NCI-H2029 (cell line): ENCODE measurements at regions not wholly inside any gene's neighbourhood (a gene's known extent, or its start where the extent isn't known, plus 50 kb on each side); places are given as distances from the start of the nearest gene placed in this dataset.
A peak's percentile ranks its signal among the peaks of the same experiment; 100 is the strongest.

Experiments
- DNase-seq: peaks from one replicate; lab custom pipeline; 2025; lab: John Stamatoyannopoulos, UW

DNA sequence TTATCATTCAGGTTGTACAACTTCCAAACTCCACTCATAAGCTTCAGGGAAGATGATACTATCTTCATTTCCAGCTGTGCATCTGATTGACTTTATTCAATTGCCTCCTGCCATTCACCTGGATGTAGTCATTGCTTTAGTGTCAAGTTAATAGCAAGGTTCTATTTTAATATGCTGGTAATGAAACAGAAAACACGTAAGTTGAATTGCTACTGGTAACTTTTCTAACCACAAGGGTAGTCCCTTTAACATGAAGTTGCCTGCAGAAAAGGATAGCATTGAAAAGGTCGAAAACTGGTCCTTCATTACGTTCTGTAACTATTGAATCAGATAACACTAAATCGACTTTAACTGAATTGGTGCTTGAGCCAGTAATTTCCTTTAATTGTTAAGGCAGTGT is 459.4 kb upstream of the CDH6 start:
- no peak for DNase-seq

DNA sequence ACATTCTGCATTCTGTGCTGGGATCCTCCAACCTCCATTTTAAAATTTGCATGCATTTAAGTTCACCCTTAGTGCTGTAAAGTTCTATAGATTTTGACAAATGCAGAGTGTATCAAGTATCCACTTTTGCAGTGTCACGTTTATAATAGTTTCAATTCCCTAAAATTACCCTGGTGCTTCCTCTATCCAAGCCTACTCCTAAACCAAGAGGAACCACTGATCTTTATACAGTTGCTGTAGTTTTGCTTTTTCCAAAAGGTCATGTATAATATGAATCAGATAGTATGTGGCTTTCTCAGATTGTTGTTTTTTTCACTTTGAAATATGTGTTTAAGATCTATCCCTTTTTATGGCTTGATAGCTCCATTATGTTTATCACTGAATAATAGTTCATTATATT is 468.4 kb upstream of the CDH6 start:
- DNase-seq, result no peak

DNA sequence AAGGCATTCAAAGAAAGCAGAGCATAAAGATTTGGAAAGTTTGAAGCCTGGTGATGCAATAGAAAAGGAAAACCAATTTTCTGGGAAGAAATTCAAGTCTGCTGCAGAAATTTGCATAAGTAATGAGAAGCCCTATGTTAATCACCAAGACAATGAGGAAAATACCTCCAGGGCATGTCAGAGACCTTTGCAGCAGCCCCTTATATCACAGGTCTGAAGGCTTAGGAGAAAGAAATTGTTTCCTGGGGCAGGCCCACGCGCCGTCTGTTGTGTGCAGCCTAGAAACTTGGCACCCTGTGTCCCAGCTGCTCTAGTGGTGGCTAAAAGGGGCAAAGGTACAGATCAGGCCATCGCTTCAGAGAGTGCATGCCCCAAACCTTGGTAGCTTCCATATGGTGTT is 495.3 kb upstream of the CDH6 start:
- DNase-seq, result no peak

DNA sequence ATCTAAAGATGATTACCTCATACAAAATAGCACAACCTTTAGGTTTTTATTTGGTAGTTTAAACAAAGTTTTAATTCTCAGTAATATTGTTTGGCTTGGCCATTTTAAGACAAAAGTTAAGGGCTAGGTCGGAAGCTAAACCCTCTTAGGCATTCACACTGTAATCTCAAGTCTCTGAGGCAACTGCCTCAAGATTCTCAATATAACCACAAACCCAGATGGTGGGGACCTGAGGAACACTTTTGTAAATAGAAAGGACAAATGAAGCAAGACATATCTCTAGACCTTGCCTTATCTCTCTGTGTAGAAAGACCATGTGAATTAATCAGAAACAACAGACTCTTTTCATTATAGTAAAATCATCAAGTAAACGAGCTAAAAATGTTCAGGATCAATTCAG is 500.2 kb upstream of the CDH6 start:
- no peak for DNase-seq

DNA sequence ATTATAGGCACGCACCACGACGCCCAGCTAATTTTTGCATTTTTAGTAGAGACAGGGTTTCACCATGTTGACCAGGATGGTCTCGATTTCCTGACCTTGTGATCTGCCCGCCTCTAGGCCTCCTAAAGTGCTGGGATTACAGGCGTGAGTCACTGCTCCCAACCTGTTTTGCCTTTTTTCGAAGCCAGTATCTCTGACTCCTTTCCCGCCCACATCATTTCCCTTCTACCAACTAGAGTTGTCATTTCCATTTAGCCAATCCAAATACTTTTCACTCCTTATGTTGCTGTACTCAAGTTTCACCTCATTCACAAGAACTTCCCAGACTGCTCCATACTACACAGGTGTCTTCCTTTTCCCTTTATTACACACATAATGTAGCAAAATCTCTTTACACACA is 502.6 kb upstream of the CDH6 start:
- DNase-seq, result no peak

DNA sequence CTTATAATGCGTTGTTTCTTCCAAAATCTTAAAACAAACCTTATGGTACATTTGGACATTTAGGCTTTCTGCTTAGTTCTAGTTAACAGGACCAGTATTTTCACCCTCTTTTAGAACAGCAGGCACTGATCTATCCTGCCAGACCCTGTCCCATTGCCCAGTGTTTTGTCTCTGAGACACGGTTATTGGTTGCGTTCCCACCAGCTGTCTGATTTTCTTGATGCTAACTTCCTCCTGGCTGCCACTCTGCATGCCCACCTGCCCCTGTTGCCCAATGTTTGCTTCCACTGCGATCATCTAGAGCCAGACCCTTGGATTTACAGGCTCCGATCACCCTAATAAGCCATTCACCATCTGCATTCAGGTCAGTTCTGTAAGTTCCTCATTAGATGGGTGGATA is 506.0 kb upstream of the CDH6 start:
- no peak for DNase-seq

DNA sequence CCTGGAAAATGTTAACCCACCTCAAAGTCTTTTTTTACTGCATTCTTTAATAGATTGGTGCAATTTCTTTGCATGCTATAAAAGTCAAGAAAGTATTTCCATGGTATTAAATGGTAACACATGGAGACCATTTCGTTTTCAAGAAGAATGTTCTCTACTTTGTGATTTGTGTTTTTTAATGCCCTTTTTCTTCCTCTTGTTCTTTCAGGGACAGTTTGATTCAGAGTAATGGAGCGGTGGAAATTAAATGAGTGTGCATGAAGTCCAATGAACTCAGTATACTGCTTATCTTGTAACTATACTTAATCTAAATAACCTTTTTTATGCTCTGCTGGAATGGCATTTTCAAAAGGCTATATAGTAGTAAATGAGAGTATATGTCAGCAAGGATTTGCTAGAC is 507.0 kb upstream of the CDH6 start:
- no peak for DNase-seq

DNA sequence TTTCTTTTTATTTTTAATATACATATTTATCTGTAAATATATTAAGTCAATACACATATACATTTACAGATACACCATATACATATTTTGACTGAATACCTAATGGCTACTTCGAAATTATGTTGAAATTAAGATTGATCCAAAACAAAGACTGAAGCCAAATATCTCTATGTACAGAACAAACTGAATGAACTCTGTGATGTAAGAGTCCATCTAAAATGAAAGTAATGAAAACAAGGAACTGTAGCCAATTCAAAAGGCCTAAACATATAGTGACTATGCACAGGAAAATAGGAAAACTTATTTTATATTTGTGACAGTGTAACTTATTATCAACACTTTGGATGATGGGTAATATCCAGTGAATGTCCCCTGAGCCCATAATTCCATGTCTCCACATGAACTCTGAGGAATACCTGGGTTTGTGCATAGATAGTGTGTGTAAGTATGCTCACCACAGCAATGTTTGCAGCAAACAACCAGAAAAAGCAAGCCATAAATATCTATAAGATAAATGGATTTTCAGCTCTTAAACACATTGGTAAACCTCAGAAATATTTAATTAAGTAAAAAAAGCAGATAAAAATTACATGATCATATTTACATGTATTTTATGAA is 517.2 kb upstream of the CDH6 start:
- DNase-seq, result no peak

DNA sequence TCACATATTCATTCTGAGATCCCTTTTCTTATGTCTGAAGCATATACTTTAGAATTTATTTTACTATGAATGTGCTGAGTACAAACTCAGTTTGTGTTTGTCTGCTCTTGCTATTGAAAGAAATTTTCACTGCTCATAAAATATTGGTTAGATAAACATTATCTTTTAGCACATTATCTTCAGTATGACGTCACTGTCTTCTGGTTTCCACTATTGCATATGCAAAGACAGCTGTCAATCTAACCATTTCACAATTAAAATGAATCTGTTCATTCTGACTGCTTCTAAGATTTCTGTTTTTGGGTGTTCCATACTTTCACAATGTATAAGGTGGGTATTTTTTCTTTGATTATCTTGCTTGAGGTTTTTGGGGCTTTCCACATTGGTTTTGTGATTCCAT is 526.2 kb upstream of the CDH6 start:
- DNase-seq, result no peak

DNA sequence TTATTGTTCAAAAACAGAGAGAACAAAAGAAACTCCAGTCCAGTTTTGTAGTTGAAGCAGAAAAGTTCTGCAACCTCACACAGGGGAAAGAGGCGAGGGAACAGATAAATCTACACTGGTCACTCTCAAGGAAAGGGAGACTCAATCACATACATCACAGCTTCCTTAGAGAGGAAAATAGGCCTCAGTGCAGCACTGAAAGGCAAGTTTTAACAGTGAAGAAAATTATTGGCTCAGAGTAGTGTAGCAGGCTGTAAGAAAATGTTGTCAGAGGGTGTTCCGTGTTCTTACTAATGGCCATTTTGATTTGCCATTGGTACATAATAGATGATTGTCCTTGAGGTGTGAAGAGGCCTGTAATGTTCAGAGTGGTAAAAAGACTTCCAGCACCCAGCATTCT is 530.0 kb upstream of the CDH6 start:
- DNase-seq, result no peak

DNA sequence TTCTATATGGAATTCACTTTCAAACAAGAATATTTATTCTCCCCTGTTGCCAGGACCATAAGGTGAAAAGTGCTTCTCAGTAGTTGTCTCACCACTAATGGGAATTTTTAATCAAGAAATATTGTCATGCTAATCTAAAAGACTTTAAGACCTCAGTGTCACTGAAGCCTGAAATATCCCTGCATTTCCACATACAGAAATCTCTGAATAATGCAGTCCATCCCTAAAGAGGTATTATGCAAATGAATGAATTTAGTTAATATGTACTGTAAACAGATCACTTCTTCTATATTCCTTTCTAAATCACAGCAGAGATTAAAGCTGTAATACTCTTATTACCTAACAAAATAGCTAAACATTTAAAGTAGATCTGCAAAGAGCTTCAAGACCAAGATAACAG is 531.1 kb upstream of the CDH6 start:
- no peak for DNase-seq

DNA sequence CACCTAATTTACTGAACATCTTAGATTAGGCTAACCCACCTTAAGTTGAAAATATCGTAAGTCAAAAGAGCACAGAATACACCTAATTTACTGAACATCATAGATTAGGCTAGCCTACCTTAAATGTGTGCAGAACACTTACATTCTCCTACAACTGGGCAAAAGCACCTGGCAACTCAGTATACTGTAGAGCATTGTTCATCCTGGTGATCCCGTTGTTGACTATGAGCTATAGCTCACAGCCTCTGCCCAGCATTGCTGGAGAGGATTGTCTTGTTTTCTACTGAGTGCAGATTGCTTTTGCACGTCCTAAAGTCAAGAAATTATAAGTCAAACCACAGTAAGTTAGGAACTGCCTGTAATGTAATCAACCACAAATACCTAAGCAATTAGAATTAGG is 531.8 kb upstream of the CDH6 start:
- DNase-seq, result no peak

DNA sequence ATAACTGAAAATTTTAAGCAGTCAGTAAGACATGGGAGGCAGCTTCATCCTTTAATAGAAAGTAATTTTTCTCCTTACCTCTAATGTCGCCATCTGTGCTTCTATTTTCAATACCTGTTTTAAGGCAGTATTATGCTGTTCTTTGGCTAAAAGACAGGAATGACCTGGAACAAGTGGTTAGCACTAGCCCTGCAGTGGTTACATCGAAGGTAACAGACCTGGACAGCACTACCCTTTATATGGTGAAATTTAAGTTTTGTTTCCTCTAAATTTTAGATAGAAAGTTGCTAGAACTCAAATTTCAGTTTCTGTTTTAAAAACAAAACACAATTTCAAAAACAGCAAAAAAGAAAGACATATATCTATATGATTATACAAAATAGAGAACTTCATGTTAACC is 534.1 kb upstream of the CDH6 start:
- no peak for DNase-seq

DNA sequence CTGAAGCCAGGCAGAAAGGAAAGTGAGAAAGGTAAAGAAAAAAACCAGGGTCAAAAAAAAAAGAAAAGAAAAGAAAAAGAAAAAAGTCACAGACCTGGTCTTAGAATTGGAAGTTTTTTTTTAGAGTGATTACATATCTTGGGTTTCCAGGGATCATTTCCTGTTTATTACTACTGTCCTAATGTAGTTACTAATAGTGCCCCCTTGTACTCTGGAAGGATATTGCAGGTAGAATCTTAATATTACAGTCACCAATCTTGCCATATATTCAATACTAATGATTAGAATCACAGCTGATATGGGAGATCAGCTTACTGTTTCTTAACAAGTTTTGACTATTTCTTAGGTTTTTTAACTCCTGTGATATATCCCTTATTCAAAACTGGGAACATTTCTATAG is 543.2 kb upstream of the CDH6 start:
- DNase-seq, result no peak

DNA sequence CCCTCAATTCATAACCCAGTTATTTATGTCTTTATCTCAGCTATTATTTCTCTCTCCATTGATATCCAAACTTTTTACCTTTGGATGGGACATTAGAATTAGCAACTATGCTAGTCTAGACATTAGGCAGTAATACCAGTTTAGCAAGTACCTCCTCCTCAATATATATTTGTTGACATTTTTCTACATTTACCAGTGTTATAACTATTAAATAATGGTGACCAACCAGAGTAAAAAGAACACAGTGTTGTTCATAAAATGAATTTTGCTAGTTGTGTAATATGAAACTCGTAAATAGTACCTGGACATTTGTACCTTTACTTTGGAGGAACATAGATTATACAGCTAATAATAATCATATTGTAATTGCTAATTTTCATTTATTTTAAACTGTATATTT is 554.6 kb upstream of the CDH6 start:
- DNase-seq, result no peak

DNA sequence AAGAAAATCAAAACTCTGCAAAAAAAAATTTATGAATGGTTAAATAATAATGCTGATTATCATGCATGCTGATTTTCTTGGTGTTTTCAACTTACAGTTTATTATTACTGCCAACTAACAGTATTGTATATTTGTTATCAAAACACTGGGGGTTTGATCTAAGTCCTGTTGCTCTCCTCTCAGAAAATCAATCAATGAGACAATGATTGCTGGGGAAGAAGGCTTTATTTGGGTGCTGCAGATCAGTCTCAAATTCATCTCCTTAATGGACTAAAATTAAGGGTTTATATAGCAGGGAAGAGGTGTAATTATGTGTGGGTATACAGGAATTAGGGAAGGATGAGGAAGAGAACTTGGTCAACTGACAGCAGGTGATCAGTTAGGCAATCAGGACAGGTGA is 565.5 kb upstream of the CDH6 start:
- DNase-seq, result no peak

DNA sequence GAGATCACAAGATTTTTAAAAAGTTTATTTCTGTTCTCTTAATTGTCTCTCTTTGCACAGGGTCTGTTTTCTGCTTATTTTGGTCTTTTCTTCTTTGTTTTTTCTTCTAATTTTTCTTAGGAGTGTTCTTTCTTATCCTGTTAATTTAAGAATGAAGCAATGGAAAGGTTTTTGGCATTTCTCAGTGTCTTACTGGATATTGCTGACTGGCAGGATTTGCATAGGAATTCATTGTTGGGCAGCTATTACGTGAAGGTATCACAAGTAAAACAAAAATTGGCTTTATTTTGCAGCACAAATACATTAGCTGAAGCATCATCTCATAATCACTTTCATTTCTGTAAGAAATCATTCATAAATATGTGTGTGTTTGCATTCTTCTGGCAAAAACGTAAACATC is 566.9 kb upstream of the CDH6 start:
- DNase-seq, result no peak

DNA sequence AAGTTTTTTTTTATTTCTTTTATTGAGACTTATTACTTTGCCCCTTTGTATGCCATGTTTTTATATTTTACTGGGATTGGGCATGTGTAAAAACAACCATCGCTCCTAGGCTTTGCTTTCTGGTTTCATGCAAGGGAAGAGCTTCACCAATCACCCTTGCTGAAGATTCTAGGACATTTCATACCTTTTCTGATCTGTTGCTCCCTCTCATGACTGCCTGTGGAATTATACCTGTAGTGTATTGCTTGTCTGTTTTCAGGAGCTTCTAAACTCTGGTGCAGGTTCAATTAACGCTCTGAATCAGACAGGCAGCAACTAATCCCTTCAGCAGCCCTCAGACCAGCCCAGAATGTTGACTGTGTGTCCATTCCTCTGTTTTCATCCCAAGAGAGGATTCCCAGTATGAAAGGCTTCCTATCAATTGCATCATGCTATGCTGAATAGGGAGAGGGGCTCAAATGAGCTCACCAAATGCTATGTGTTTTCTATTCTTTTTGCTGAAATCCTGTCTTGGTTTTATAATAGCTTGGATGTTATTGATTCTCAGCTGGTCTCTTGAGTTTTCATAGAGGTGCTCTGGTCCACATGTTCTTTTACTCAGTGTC is 572.9 kb upstream of the CDH6 start:
- DNase-seq, result no peak

DNA sequence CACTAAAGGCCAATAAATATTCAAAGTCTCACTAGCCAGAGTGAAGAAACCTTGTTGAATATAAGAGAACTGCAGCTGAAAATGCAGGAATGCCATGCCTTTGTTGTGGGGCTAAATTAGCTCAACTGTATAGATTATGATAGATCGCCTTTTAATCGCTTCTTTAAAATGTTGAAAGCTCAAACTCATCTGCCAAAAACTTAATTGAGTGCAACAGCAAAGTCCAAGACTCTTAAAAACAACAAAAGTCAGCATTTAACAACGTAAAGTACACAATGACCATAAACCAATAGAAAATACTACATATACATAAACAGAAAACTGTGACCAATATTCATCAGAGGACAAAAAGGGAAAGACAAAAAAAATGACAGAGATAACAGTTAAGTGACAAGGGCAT is 585.0 kb upstream of the CDH6 start:
- no peak for DNase-seq

DNA sequence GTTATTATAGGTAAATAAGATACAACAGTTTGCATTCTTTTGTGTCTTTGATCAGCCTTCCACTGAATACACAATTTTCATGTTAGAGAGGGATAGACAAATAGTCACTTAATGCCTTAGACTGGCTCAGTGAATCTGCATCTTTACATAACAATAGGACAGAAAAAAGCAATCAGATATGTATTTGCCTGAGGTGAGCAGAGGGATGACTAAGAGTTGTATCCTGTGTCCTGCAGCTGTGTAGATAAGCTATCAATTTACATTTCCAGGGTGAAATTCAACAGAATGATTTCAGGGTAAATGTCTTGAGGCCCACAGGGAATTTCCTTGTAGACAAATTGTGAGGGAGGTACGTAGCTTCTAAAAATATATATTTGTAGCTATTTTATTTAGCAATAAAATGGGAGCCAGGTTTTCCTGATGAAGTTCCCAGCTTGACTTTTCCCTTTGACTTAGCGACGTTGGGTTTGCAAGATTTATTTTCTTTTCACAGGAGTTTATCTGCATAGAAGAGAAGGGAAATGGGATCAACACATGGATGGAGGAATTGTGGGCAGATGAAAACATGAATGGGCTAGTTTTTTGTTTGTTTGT is 586.1 kb upstream of the CDH6 start:
- peak; percentile 76 for DNase-seq

DNA sequence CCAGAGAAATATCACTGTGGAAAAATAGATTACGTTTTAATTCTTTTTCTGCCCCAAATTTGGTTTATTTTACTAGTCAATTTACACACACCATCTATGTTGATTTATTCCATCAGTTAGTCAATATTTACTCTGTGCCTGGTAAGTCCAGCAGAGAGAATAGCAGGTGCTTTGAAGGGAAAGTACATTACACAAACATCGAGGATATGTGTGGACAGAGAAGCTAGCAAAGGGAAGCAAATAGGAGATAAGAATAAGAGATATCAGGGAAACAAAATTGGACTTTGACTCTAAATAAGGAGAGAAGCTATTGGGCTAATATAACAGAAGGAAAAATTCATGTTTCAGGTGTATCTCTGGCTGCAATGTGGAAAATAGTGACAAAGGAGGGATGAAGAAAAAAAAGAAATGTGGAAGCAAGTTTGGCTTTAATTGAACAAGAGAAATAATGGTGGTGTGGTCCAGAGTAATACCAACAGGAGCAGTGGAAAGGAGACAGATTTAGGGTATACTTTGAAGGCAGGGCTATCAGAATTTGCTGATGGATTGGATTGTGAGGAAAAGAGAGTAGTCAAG is 587.7 kb upstream of the CDH6 start:
- DNase-seq, result peak; percentile 74

DNA sequence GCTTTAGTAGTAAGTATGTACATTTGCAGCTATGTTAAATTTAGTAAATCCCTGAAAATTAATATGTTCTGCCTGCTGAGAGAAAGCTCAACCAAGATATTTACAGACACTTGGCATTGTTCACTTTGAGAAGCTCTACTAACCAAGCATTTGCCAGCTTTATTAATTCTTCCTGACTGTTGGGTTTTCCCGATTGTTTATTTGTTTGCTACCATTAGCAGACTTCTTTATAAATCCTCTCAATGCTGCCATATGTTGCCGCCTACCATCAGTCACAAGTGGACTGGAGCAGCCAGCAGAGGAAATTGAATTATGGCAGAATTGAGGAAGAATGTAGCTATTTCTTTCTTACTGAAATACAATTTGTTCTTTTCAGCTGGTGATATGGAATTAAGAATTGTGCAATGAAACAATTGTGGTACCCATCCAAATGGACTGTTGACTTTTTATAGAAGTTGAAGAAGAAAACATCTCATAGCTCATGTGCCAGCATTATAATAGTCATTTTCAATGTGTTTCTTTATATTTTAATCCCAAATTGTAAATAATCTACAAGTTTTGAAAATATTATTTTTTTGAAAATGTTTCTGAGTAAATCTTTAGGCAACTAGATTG is 588.7 kb upstream of the CDH6 start:
- DNase-seq, result no peak

DNA sequence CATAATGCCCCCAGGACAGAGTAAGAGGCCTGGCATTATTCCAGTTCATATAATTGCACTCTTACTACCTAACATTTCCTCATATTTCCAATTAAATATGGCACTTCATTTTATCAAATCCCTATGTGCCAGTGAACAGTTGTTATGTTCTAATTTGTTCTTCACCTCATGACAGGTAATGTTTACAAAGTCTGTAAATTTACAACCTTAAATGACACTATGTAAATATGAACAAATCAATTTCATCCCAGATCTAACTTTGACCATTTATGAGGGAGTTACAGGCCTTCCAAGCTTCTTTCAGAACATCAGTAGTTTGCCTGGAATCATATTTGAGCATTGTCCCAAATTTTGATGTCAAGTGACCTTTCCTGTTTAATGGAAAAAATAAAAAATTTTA is 592.6 kb upstream of the CDH6 start:
- no peak for DNase-seq
